ENCODE measurements at regions not wholly inside any gene's neighbourhood (a gene's known extent, or its start where the extent isn't known, plus 50 kb on each side); places are given as distances from the start of the nearest gene placed in this dataset.
"Not testable (repeated sequence)": the region's sequence is repeated elsewhere in the genome, so short reads cannot be mapped to it uniquely, and the experiment has no call there.

DNA sequence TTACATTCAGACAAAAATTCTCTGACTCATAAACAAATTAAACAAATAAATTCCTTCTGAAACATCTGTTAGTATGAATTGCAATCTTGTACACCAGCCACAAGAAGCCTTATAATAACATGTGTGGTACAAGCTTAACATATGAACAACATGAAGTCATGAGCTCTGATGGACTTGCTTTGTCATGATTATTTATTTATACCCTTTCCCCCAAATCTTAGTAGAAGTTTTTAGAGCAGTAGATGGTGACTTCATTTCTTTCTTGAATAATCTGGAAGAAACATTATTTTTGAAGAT is 633.4 kb downstream of the EPHA3 start:
- TF ChIP-seq, protein P1, sequence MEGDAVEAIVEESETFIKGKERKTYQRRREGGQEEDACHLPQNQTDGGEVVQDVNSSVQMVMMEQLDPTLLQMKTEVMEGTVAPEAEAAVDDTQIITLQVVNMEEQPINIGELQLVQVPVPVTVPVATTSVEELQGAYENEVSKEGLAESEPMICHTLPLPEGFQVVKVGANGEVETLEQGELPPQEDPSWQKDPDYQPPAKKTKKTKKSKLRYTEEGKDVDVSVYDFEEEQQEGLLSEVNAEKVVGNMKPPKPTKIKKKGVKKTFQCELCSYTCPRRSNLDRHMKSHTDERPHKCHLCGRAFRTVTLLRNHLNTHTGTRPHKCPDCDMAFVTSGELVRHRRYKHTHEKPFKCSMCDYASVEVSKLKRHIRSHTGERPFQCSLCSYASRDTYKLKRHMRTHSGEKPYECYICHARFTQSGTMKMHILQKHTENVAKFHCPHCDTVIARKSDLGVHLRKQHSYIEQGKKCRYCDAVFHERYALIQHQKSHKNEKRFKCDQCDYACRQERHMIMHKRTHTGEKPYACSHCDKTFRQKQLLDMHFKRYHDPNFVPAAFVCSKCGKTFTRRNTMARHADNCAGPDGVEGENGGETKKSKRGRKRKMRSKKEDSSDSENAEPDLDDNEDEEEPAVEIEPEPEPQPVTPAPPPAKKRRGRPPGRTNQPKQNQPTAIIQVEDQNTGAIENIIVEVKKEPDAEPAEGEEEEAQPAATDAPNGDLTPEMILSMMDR (IDR thresholded peaks at IDR 0.05): no peak
- ATAC-seq (peak in 1 of 8 donors; percentile 41), DNase-seq (no peak)
- H3K27me3 ChIP-seq: no peaks in the 10 kb centered on the region
- H3K4me1 ChIP-seq: no peaks in the 10 kb centered on the region
- peaks cover 0 to 5% (median 0%) of the 10 kb centered on the region in 11 donors for H3K9me3 ChIP-seq
- H3K27ac ChIP-seq: peak overlapping the region in 5 of 10 donors; percentile 2 to 76 (median 46)
- intact Hi-C loops (cut with DNase I): no loop called here
- no peak overlapping the region for H3K4me3 ChIP-seq
- no peaks in the 10 kb centered on the region for H3K36me3 ChIP-seq

DNA sequence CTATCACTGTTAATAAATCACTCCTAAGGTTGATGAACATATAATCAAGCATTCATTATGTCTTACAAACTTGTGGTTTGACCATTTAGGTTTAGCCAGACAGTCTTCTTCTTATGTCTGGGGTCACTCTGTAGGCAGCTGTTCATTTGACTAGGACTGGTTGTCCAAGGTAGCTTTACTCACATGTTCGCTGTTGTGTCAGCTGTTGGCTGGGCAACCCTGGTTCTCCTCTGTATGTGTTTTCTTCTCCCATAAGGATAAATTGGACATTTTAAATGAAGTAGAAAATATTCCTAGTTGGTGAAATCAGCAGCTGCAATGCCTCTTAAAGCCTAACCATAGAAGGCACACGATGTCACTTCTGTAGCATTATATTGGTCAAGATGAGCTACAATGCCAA is 635.1 kb downstream of the EPHA3 start:
- Histone ChIP-seq H3K27ac (no peak overlapping the region), H3K36me3 (no peaks in the 10 kb centered on the region), H3K27me3 (no peaks in the 10 kb centered on the region), H3K4me1 (no peaks in the 10 kb centered on the region), H3K9me3 (peaks cover 0 to 15% (median 0%) of the 10 kb centered on the region in 11 donors), H3K4me3 (no peak overlapping the region)
- ATAC-seq (no peak), DNase-seq (no peak)
- WGBS, 2 donors: 87 to 92% methylated on average over 2 of the region's 2 CpGs
- intact Hi-C loops (cut with DNase I): no loop called here
- TF ChIP-seq, protein P1 (IDR thresholded peaks at IDR 0.05): no peak

DNA sequence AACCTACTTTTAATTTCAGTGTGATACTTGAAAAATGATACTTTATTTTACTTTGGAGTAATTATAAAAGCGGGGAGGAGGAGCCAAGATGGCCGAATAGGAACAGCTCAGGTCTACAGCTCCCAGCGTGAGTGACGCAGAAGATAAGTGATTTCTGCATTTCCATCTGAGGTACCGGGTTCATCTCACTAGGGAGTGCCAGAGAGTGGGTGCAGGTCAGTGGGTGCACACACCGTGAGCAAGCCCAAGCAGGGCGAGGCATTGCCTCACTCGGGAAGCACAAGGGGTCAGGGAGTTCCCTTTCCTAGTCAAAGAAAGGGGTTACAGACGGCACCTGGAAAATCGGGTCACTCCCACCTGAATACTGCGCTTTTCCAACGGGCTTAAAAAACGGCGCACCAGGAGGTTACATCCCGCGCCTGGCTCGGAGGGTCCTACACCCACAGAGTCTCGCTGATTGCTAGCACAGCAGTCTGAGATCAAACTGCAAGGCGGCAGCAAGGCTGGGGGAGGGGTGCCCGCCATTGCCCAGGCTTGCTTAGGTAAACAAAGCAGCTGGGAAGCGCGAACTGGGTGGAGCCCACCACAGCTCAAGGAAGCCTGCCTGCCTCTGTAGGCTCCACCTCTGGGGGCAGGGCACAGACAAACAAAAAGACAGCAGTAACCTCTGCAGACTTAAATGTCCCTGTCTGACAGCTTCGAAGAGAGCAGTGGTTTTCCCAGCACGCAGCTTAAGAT is 640.3 kb downstream of the EPHA3 start:
- H3K9me3 ChIP-seq: peaks cover 0 to 22% (median 0%) of the 10 kb centered on the region in 11 donors
- H3K27ac ChIP-seq; DNase-seq; intact Hi-C loops (cut with DNase I); H3K4me3 ChIP-seq; ATAC-seq; H3K27me3 ChIP-seq; H3K36me3 ChIP-seq; H3K4me1 ChIP-seq: not testable (repeated sequence)
- 91 to 92% methylated on average over 23 to 24 of the region's 24 CpGs for WGBS, 2 donors

DNA sequence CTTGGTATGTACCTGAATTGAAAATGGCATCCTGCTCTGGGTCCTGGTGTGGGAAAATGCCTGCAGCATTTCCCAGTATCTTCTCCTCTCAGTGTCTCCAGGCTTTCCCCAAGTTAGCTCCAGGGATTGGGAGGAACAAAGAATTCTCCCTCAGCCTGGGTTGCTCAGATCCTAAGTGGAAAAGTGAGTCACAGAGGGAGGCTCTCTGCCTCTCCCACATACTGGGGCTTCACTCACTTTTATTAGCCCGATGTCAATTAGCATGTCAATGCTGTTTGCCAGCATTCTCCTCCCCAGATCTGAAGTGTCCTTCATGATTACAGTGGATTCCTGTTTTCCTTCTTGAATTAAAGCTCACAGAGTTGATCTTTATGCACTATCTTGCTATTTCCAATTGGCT is 655.0 kb downstream of the EPHA3 start:
- no peaks in the 10 kb centered on the region for H3K27me3 ChIP-seq
- intact Hi-C loops (cut with DNase I): no loop called here
- H3K27ac ChIP-seq: no peak overlapping the region
- H3K4me3 ChIP-seq: no peak overlapping the region
- peaks cover 0 to 19% (median 0%) of the 10 kb centered on the region in 11 donors for H3K9me3 ChIP-seq
- ATAC-seq (no peak), DNase-seq (no peak)
- TF ChIP-seq, protein P1 (IDR thresholded peaks at IDR 0.05): no peak
- no peaks in the 10 kb centered on the region for H3K4me1 ChIP-seq
- 47 to 63% methylated on average over 1 of the region's 1 CpG for WGBS, 2 donors
- no peaks in the 10 kb centered on the region for H3K36me3 ChIP-seq

DNA sequence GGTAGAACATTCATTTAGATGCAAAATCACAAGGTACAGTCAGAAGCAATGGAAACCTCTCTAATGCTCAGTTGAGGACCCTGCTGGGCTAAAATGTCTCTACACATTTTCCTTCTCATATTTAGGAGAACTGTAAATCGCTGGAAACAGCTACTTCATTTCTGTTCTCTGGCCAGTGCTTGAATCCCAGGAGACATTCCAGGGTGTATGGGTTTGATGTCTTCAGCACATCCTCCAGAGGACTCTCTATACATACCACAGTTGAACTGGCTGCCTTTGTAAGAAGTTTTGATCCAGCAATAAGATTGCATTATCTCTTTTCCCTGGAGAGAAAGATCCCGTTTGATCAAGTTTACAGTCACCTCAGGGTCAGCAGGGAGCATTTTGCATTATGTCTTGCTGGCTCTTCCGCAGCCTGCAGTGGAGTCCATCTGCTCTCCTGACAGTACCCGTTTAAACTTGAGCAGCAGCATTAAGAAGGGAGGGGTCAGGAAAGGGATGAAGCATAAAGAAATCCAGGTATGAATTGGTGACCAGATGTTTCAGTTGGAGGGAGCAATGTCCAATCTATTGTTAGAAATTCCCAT is 676.0 kb downstream of the EPHA3 start:
- 48% methylated on average over 4 of the region's 4 CpGs for WGBS, 2 donors
- no peaks in the 10 kb centered on the region for H3K36me3 ChIP-seq

More for the DNA sequence above, 676.0 kb downstream of the EPHA3 start:
- Histone ChIP-seq H3K27ac (no peak overlapping the region), H3K4me1 (peaks cover 0 to 6% (median 0%) of the 10 kb centered on the region in 9 donors), H3K4me3 (no peak overlapping the region), H3K9me3 (peaks cover 0 to 4% (median 0%) of the 10 kb centered on the region in 11 donors), H3K27me3 (no peaks in the 10 kb centered on the region)
- no peak for DNase-seq
- intact Hi-C loops (cut with DNase I): no loop called here
- ATAC-seq: no peak
- TF ChIP-seq, protein P1 (IDR thresholded peaks at IDR 0.05): no peak

All from heart right ventricle (tissue), 16 donors.